T-cell (primary cell): ENCODE measurements at regions not wholly inside any gene's neighbourhood (a gene's known extent, or its start where the extent isn't known, plus 50 kb on each side); places are given as distances from the start of the nearest gene placed in this dataset.

Experiments used
- ATAC-seq, 4 experiments: fragments of 200-7000 bp in 3 of 4; fragments of 150-1000 bp in 1 of 4; cut with Tn5 transposase; replicated peaks in 1 of 4; 1 replicate in 3 of 4; 2 replicates in 1 of 4; pipeline ENCODE4 v1.10.0; 2021; ENCODE audit warnings: moderate library complexity in 3 of 4, mild to moderate bottlenecking in 2 of 4, moderate number of reproducible peaks in 1 of 4
- CTCF ChIA-PET, 2 donors: fragments of 300-600 bp; sonication (Branson Sonifier 250); formaldehyde crosslinking; loops; one replicate each; lab custom pipeline; 2022; ENCODE audit warnings: antibody characterized with exemption in 2 of 2; lab: Charles Lee
- POLR2A ChIA-PET, 2 donors: fragments of 300-600 bp; sonication (Branson Sonifier 250); formaldehyde crosslinking; loops; one replicate each; lab custom pipeline; 2022; ENCODE audit warnings: antibody characterized with exemption in 2 of 2; lab: Charles Lee
- DNase-seq, 35 experiments: peaks; one replicate each; pipeline versions ENCODE4 v3.0.0 to v3.0.0-alpha.2; 2013 to 2023
- H3K27ac ChIP-seq: one replicate; pipeline ENCODE4 v1.5.1; 2013; ENCODE audit warnings: low read length
- H3K27me3 ChIP-seq, 2 experiments: replicated peaks in 1 of 2; 1 replicate in 1 of 2; 2 replicates in 1 of 2; pipeline versions ENCODE4 v1.6.1 to v1.7.0; 2013; ENCODE audit warnings: low read length in 1 of 2, mixed read lengths in 1 of 2; ENCODE audit not compliant: control insufficient read depth in 2 of 2, insufficient read depth in 2 of 2; ENCODE audit errors: extremely low read depth in 1 of 2
- H3K36me3 ChIP-seq, 2 donors: 1 replicate in 1 of 2; 2 replicates in 1 of 2; pipeline versions ENCODE4 v1.6.1 to v1.7.0; 2013; ENCODE audit warnings: low read length in 1 of 2; ENCODE audit not compliant: control insufficient read depth in 2 of 2, insufficient read depth in 1 of 2; ENCODE audit errors: extremely low read depth in 1 of 2
- H3K4me1 ChIP-seq, 2 experiments: 1 replicate in 1 of 2; 2 replicates in 1 of 2; pipeline versions ENCODE4 v1.6.1 to v1.7.0; 2013; ENCODE audit warnings: low read length in 2 of 2, mixed read lengths in 1 of 2; ENCODE audit not compliant: insufficient read depth in 2 of 2, control insufficient read depth in 1 of 2; ENCODE audit errors: extremely low read depth in 1 of 2
- H3K4me3 ChIP-seq, 2 donors: 1 replicate in 1 of 2; 2 replicates in 1 of 2; pipeline versions ENCODE4 v1.5.1 to v1.7.0; 2013; ENCODE audit warnings: mild to moderate bottlenecking in 2 of 2, low read length in 1 of 2, moderate library complexity in 1 of 2; ENCODE audit not compliant: control insufficient read depth in 1 of 2; ENCODE audit errors: extremely low read depth in 1 of 2
- H3K9me3 ChIP-seq: 2 replicates; pipeline ENCODE4 v1.7.0; 2013
- H3K27ac Mint-ChIP-seq, 2 donors: one replicate each; pipeline ENCODE4 v1.8.0; 2020 to 2021; ENCODE audit warnings: mild to moderate bottlenecking in 2 of 2, mixed read lengths in 2 of 2
- H3K27me3 Mint-ChIP-seq, 2 donors: one replicate each; pipeline ENCODE4 v1.8.0; 2021 to 2022; ENCODE audit warnings: mixed read lengths in 2 of 2
- H3K36me3 Mint-ChIP-seq: one replicate; pipeline ENCODE4 v1.8.0; 2021; ENCODE audit warnings: mixed read lengths
- H3K4me1 Mint-ChIP-seq, 3 donors: one replicate each; pipeline ENCODE4 v1.8.0; 2020 to 2022; ENCODE audit warnings: mixed read lengths in 3 of 3, mild to moderate bottlenecking in 1 of 3
- H3K4me3 Mint-ChIP-seq, 3 donors: one replicate each; pipeline ENCODE4 v1.8.0; 2020 to 2022; ENCODE audit warnings: mild to moderate bottlenecking in 3 of 3, mixed read lengths in 3 of 3, moderate library complexity in 3 of 3
- H3K9me3 Mint-ChIP-seq, 3 donors: one replicate each; pipeline ENCODE4 v1.8.0; 2020 to 2022; ENCODE audit warnings: mixed read lengths in 3 of 3
- WGBS: methylation state at CpG from one replicate; pipeline ENCODE4 v1.1.5; 2013; ENCODE audit warnings: missing lambda C conversion rate; ENCODE audit not compliant: insufficient coverage; 5-methylcytosine and 5-hydroxymethylcytosine counted together

GRCh38 chr12:19707948-19708409 lies 268.7 kb downstream of the AEBP2 start:
- WGBS: 67% methylated on average over 1 of the region's 6 CpGs
- no peaks in the 10 kb centered on the region for H3K27me3 ChIP-seq
- no peak for DNase-seq
- POLR2A ChIA-PET: no interaction called here
- Mint-ChIP-seq H3K36me3 (peaks cover 4% of the 10 kb centered on the region), H3K4me1 (no peaks in the 10 kb centered on the region), H3K27ac (no peak overlapping the region), H3K27me3 (peaks cover 0 to 4% of the 10 kb centered on the region in 2 donors), H3K4me3 (no peak overlapping the region), H3K9me3 (peaks cover 33 to 47% (median 40%) of the 10 kb centered on the region in 3 donors)
- no peaks in the 10 kb centered on the region for H3K36me3 ChIP-seq
- no peak for ATAC-seq
- no peaks in the 10 kb centered on the region for H3K4me1 ChIP-seq
- H3K9me3 ChIP-seq: no peaks in the 10 kb centered on the region
- CTCF ChIA-PET: no interaction called here
- no peak overlapping the region for H3K27ac ChIP-seq
- H3K4me3 ChIP-seq: no peak overlapping the region

GRCh38 chr12:19709889-19710288 lies 270.6 kb downstream of the AEBP2 start:
- Mint-ChIP-seq H3K27me3 (no peaks in the 10 kb centered on the region), H3K9me3 (peaks cover 17 to 38% (median 29%) of the 10 kb centered on the region in 3 donors), H3K36me3 (no peaks in the 10 kb centered on the region), H3K4me3 (no peak overlapping the region), H3K4me1 (no peaks in the 10 kb centered on the region), H3K27ac (no peak overlapping the region)
- H3K27me3 ChIP-seq: no peaks in the 10 kb centered on the region
- ATAC-seq (no peak), DNase-seq (no peak)
- no peak overlapping the region for H3K27ac ChIP-seq
- no peak overlapping the region for H3K4me3 ChIP-seq
- 0% methylated on average over 1 of the region's 2 CpGs for WGBS
- CTCF ChIA-PET: interaction anchor here in 1 of 2 donors (0.6 kb wide), 1 partner anchor 52 kb away, joined by 4 read pairs; no protein-coding TSS in a partner anchor
- no peaks in the 10 kb centered on the region for H3K36me3 ChIP-seq
- H3K9me3 ChIP-seq: no peaks in the 10 kb centered on the region
- POLR2A ChIA-PET: no interaction called here
- no peaks in the 10 kb centered on the region for H3K4me1 ChIP-seq

GRCh38 chr12:19710811-19711793 lies 271.8 kb downstream of the AEBP2 start:
- ATAC-seq: no peak
- peaks cover 12 to 29% (median 18%) of the 10 kb centered on the region in 3 donors for H3K9me3 Mint-ChIP-seq
- H3K27me3 ChIP-seq: no peaks in the 10 kb centered on the region

GRCh38 chr12:19712041-19712440 lies 272.7 kb downstream of the AEBP2 start:
- Mint-ChIP-seq H3K9me3 (peaks cover 5 to 22% (median 12%) of the 10 kb centered on the region in 3 donors), H3K27me3 (no peaks in the 10 kb centered on the region), H3K27ac (no peak overlapping the region), H3K36me3 (no peaks in the 10 kb centered on the region), H3K4me3 (no peak overlapping the region), H3K4me1 (no peaks in the 10 kb centered on the region)
- Histone ChIP-seq H3K27ac (no peak overlapping the region), H3K4me3 (no peak overlapping the region), H3K27me3 (no peaks in the 10 kb centered on the region), H3K4me1 (no peaks in the 10 kb centered on the region), H3K9me3 (no peaks in the 10 kb centered on the region), H3K36me3 (no peaks in the 10 kb centered on the region)
- POLR2A ChIA-PET: no interaction called here
- ATAC-seq (no peak), DNase-seq (no peak)
- CTCF ChIA-PET: no interaction called here
- 71% methylated on average over 2 of the region's 4 CpGs for WGBS

More at GRCh38 chr12:19710811-19711793, 271.8 kb downstream of the AEBP2 start:
- Mint-ChIP-seq H3K36me3 (no peaks in the 10 kb centered on the region), H3K27me3 (no peaks in the 10 kb centered on the region), H3K4me3 (no peak overlapping the region), H3K4me1 (no peaks in the 10 kb centered on the region), H3K27ac (no peak overlapping the region)
- Histone ChIP-seq H3K27ac (no peak overlapping the region), H3K4me1 (no peaks in the 10 kb centered on the region), H3K9me3 (no peaks in the 10 kb centered on the region), H3K4me3 (no peak overlapping the region), H3K36me3 (no peaks in the 10 kb centered on the region)
- 74% methylated on average over 6 of the region's 7 CpGs for WGBS
- ChIA-PET CTCF (interaction anchor here in 1 of 2 donors (0.5 kb wide), 1 partner anchor 39 kb away, joined by 3 read pairs; no protein-coding TSS in a partner anchor), POLR2A (no interaction called here)
- no peak for DNase-seq

GRCh38 chr12:19718401-19718800 lies 279.1 kb downstream of the AEBP2 start:
- Histone ChIP-seq H3K27ac (no peak overlapping the region), H3K36me3 (no peaks in the 10 kb centered on the region), H3K9me3 (no peaks in the 10 kb centered on the region), H3K27me3 (no peaks in the 10 kb centered on the region), H3K4me3 (no peak overlapping the region), H3K4me1 (no peaks in the 10 kb centered on the region)
- CTCF ChIA-PET: no interaction called here
- no peak for DNase-seq
- no peak overlapping the region for H3K27ac Mint-ChIP-seq
- peaks cover 3 to 5% of the 10 kb centered on the region in 2 donors for H3K27me3 Mint-ChIP-seq
- POLR2A ChIA-PET: no interaction called here
- WGBS: 73% methylated on average over 2 of the region's 2 CpGs
- H3K36me3 Mint-ChIP-seq: no peaks in the 10 kb centered on the region
- H3K4me1 Mint-ChIP-seq: no peaks in the 10 kb centered on the region
- no peak overlapping the region for H3K4me3 Mint-ChIP-seq
- peaks cover 3 to 9% (median 7%) of the 10 kb centered on the region in 3 donors for H3K9me3 Mint-ChIP-seq
- no peak for ATAC-seq

- DNase-seq (no peak), ATAC-seq (no peak)
- Mint-ChIP-seq H3K36me3 (no peaks in the 10 kb centered on the region), H3K4me1 (no peaks in the 10 kb centered on the region), H3K27me3 (peaks cover 3 to 5% of the 10 kb centered on the region in 2 donors), H3K27ac (no peak overlapping the region), H3K4me3 (no peak overlapping the region), H3K9me3 (peaks cover 0 to 7% (median 5%) of the 10 kb centered on the region in 3 donors)
- Histone ChIP-seq H3K27me3 (no peaks in the 10 kb centered on the region), H3K4me1 (no peaks in the 10 kb centered on the region), H3K4me3 (no peak overlapping the region), H3K36me3 (no peaks in the 10 kb centered on the region), H3K27ac (no peak overlapping the region), H3K9me3 (no peaks in the 10 kb centered on the region)
- CTCF ChIA-PET: no interaction called here
- POLR2A ChIA-PET: no interaction called here
- no CpG with 5 or more reads among the region's 1 CpG for WGBS
These were observed 280.4 kb downstream of the AEBP2 start for GRCh38 chr12:19719672-19720071.
